Gastroesophageal sphincter (tissue), 3 donors: ENCODE measurements at regions not wholly inside any gene's neighbourhood (a gene's known extent, or its start where the extent isn't known, plus 50 kb on each side); places are given as distances from the start of the nearest gene placed in this dataset.

Experiments
- CTCF ChIP-seq, 4 experiments: fragments of 200-600 bp in 2 of 4; fragments of 450-650 bp in 2 of 4; sonication (generic) in 1 of 4; IDR thresholded peaks; one replicate each; pipeline ENCODE4 v1.5.1; 2017 to 2019; ENCODE audit warnings: antibody characterized with exemption in 4 of 4, mild to moderate bottlenecking in 2 of 4, moderate library complexity in 2 of 4
- EP300 ChIP-seq: sonication (generic); formaldehyde crosslinking; IDR thresholded peaks from one replicate; pipeline ENCODE4 v1.6.1; 2017; ENCODE audit warnings: antibody characterized with exemption, mild to moderate bottlenecking
- POLR2A ChIP-seq, 2 donors: fragments of 450-650 bp; IDR thresholded peaks; one replicate each; pipeline ENCODE4 v1.6.1; 2017; ENCODE audit warnings: antibody characterized with exemption in 2 of 2, mild to moderate bottlenecking in 2 of 2, moderate library complexity in 1 of 2

DNA sequence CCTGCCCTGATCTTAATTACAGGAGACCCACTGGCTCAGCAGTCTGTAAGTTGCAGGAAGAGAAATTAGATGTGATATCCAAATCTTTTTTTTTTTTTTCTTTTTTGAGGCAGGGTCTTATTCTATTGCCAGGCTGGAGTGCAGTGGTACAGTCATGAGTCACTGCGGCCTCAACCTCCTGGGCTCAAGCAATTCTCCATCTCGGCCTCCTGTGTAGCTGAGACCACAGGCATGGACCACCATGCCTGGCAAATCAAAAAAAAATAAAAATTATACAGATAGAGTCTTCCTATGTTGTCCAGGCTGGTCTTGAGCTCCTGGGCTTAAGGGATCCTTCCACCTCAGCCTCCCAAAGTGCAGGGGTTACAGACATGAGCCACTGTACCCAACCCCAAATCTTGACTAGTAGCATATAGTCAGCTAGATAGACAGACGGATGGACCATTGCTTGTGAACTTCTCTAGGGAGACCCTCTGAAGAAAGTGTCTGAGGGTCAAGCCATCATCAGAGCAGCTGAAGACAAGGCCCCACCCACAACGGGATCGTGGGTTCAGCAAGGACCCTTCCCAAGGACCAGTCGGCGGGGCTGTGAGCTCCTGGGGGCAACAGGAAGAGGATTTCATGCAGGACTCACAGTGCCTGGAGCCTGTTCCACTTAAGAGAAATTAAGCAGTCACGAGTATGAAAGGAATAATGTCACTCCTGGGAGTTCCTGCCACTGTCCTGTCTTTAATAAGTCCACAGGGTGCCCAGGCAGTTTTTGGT lies 222.7 kb downstream of the ANKRD60 start:
- TF ChIP-seq CTCF (IDR thresholded peaks at IDR 0.05) (no peak), EP300 (no peak), POLR2A (IDR thresholded peaks at IDR 0.05) (no peak)
